ENCODE measurements at regions not wholly inside any gene's neighbourhood (a gene's known extent, or its start where the extent isn't known, plus 50 kb on each side); places are given as distances from the start of the nearest gene placed in this dataset.
"Not testable (repeated sequence)": the region's sequence is repeated elsewhere in the genome, so short reads cannot be mapped to it uniquely, and the experiment has no call there.

GRCh38 chr4:181006499-181007260, 1236.5 kb upstream of the TENM3 start:
- DNase-seq = no peak

GRCh38 chr4:181007751-181008150, 1235.5 kb upstream of the TENM3 start:
- DNase-seq = no peak

GRCh38 chr4:181008164-181008563, 1235.0 kb upstream of the TENM3 start:
- DNase-seq = no peak

GRCh38 chr4:181013162-181013561, 1230.0 kb upstream of the TENM3 start:
- DNase-seq = no peak

- DNase-seq = no peak
Measured at GRCh38 chr4:181017038-181017437, 1226.2 kb upstream of the TENM3 start.

GRCh38 chr4:181018472-181018871, 1224.7 kb upstream of the TENM3 start:
- DNase-seq = no peak

- no peak for DNase-seq
Measured at GRCh38 chr4:181018913-181019312, 1224.3 kb upstream of the TENM3 start.

- no peak for DNase-seq
Measured at GRCh38 chr4:181020456-181020855, 1222.7 kb upstream of the TENM3 start.

GRCh38 chr4:181021213-181021612, 1222.0 kb upstream of the TENM3 start:
- DNase-seq = no peak

GRCh38 chr4:181030135-181030921, 1212.9 kb upstream of the TENM3 start:
- not testable (repeated sequence) for DNase-seq

- DNase-seq = no peak
Measured at GRCh38 chr4:181030961-181031360, 1212.2 kb upstream of the TENM3 start.

- DNase-seq = no peak
Measured at GRCh38 chr4:181043486-181043885, 1199.7 kb upstream of the TENM3 start.

GRCh38 chr4:181046809-181047208, 1196.4 kb upstream of the TENM3 start:
- DNase-seq = no peak

GRCh38 chr4:181051931-181052330, 1191.3 kb upstream of the TENM3 start:
- no peak for DNase-seq

- no peak for DNase-seq
Measured at GRCh38 chr4:181061787-181062186, 1181.4 kb upstream of the TENM3 start.

GRCh38 chr4:181063212-181063611, 1180.0 kb upstream of the TENM3 start:
- DNase-seq = no peak

GRCh38 chr4:181077341-181077740, 1165.9 kb upstream of the TENM3 start:
- no peak for DNase-seq

GRCh38 chr4:181078196-181078595, 1165.0 kb upstream of the TENM3 start:
- DNase-seq = no peak

GRCh38 chr4:181083757-181084361, 1159.3 kb upstream of the TENM3 start:
- no peak for DNase-seq

GRCh38 chr4:181085557-181085956, 1157.6 kb upstream of the TENM3 start:
- no peak for DNase-seq

- DNase-seq = no peak
Measured at GRCh38 chr4:181105487-181105886, 1137.7 kb upstream of the TENM3 start.

- no peak for DNase-seq
Measured at GRCh38 chr4:181106398-181106797, 1136.8 kb upstream of the TENM3 start.

- DNase-seq = no peak
Measured at GRCh38 chr4:181108237-181108636, 1135.0 kb upstream of the TENM3 start.

- DNase-seq = no peak
Measured at GRCh38 chr4:181119186-181119585, 1124.0 kb upstream of the TENM3 start.

All from activated CD4-positive, alpha-beta T cell treated with anti-CD3 and anti-CD28 coated beads, Interleukin-2, amount 50 U/mL, for 16 hours (primary cell).